ENCODE measurements at regions not wholly inside any gene's neighbourhood (a gene's known extent, or its start where the extent isn't known, plus 50 kb on each side); places are given as distances from the start of the nearest gene placed in this dataset.

- H3K4me3 ChIP-seq (ENCODE audit: low read depth, low read length) = no peak overlapping the region
- H3K4me3 Mint-ChIP-seq (ENCODE audit: unreplicated experiment) = no peak overlapping the region
- BruUV-seq (replicated peaks) = no TSS peak
- ChIA-PET POLR2A (no interaction called here), CTCF (no interaction called here)
- H3K27me3 ChIP-seq (replicated peaks; ENCODE audit: control insufficient read depth, insufficient read depth, low read length) = no peaks in the 10 kb centered on the region
- peaks cover 3% of the 10 kb centered on the region for H3K9me3 Mint-ChIP-seq (ENCODE audit: unreplicated experiment)
- no peaks in the 10 kb centered on the region for H3K9me3 ChIP-seq
- intact Hi-C loops (cut with micrococcal nuclease; ENCODE audit: unreplicated experiment) = no loop called here
- no peaks in the 10 kb centered on the region for H3K4me1 ChIP-seq
- H3K36me3 Mint-ChIP-seq (ENCODE audit: insufficient read depth, unreplicated experiment) = no peaks in the 10 kb centered on the region
- no peaks in the 10 kb centered on the region for H3K4me1 Mint-ChIP-seq (ENCODE audit: low read depth, unreplicated experiment)
- H3K36me3 ChIP-seq (ENCODE audit: control insufficient read depth, insufficient read depth, low read length) = no peaks in the 10 kb centered on the region
- H3K27me3 Mint-ChIP-seq (ENCODE audit: insufficient read depth, unreplicated experiment) = no peaks in the 10 kb centered on the region
- TF ChIP-seq CTCF (IDR thresholded peaks at IDR 0.05; ENCODE audit: insufficient read depth in 1 of 2, low read depth in 1 of 2, low read length in 1 of 2, severe bottlenecking in 1 of 2, unreplicated experiment in 1 of 2) = no peak
- no peak overlapping the region for H3K27ac Mint-ChIP-seq (ENCODE audit: unreplicated experiment)
- no peak for DNase-seq
Measured at GRCh38 chr1:79714664-79715063, 708.1 kb upstream of the ADGRL4 start.

GRCh38 chr1:79711001-79711431 is 704.5 kb upstream of the ADGRL4 start:
- no peak for TF ChIP-seq CTCF (IDR thresholded peaks at IDR 0.05; ENCODE audit: insufficient read depth in 1 of 2, low read depth in 1 of 2, low read length in 1 of 2, severe bottlenecking in 1 of 2, unreplicated experiment in 1 of 2)
- no peaks in the 10 kb centered on the region for H3K4me1 Mint-ChIP-seq (ENCODE audit: low read depth, unreplicated experiment)
- Histone ChIP-seq H3K9me3 (no peaks in the 10 kb centered on the region), H3K4me3 (ENCODE audit: low read depth, low read length) (no peak overlapping the region), H3K27me3 (replicated peaks; ENCODE audit: control insufficient read depth, insufficient read depth, low read length) (no peaks in the 10 kb centered on the region), H3K36me3 (ENCODE audit: control insufficient read depth, insufficient read depth, low read length) (no peaks in the 10 kb centered on the region), H3K4me1 (no peaks in the 10 kb centered on the region)
- no peaks in the 10 kb centered on the region for H3K9me3 Mint-ChIP-seq (ENCODE audit: unreplicated experiment)
- no peak overlapping the region for H3K27ac Mint-ChIP-seq (ENCODE audit: unreplicated experiment)
- no TSS peak for BruUV-seq (replicated peaks)
- H3K27me3 Mint-ChIP-seq (ENCODE audit: insufficient read depth, unreplicated experiment) = no peaks in the 10 kb centered on the region
- no peak for DNase-seq
- POLR2A ChIA-PET = no interaction called here
- CTCF ChIA-PET = no interaction called here
- intact Hi-C loops (cut with micrococcal nuclease; ENCODE audit: unreplicated experiment) = no loop called here
- H3K4me3 Mint-ChIP-seq (ENCODE audit: unreplicated experiment) = no peak overlapping the region
- H3K36me3 Mint-ChIP-seq (ENCODE audit: insufficient read depth, unreplicated experiment) = no peaks in the 10 kb centered on the region

- Histone ChIP-seq H3K4me3 (ENCODE audit: low read depth, low read length) (no peak overlapping the region), H3K36me3 (ENCODE audit: control insufficient read depth, insufficient read depth, low read length) (no peaks in the 10 kb centered on the region), H3K27me3 (replicated peaks; ENCODE audit: control insufficient read depth, insufficient read depth, low read length) (no peaks in the 10 kb centered on the region), H3K9me3 (no peaks in the 10 kb centered on the region), H3K4me1 (no peaks in the 10 kb centered on the region)
- no peak for TF ChIP-seq CTCF (IDR thresholded peaks at IDR 0.05; ENCODE audit: insufficient read depth in 1 of 2, low read depth in 1 of 2, low read length in 1 of 2, severe bottlenecking in 1 of 2, unreplicated experiment in 1 of 2)
- intact Hi-C loops (cut with micrococcal nuclease; ENCODE audit: unreplicated experiment) = no loop called here
- ChIA-PET POLR2A (no interaction called here), CTCF (no interaction called here)
- Mint-ChIP-seq H3K4me1 (ENCODE audit: low read depth, unreplicated experiment) (no peaks in the 10 kb centered on the region), H3K27ac (ENCODE audit: unreplicated experiment) (no peak overlapping the region), H3K27me3 (ENCODE audit: insufficient read depth, unreplicated experiment) (no peaks in the 10 kb centered on the region), H3K36me3 (ENCODE audit: insufficient read depth, unreplicated experiment) (no peaks in the 10 kb centered on the region), H3K9me3 (ENCODE audit: unreplicated experiment) (no peaks in the 10 kb centered on the region), H3K4me3 (ENCODE audit: unreplicated experiment) (no peak overlapping the region)
- no peak for DNase-seq
- BruUV-seq (replicated peaks) = no TSS peak
Measured at GRCh38 chr1:79708646-79709265, 702.2 kb upstream of the ADGRL4 start.

All from Caco-2 (cell line).